Bronchial epithelial cell (primary cell): ENCODE measurements at regions not wholly inside any gene's neighbourhood (a gene's known extent, or its start where the extent isn't known, plus 50 kb on each side); places are given as distances from the start of the nearest gene placed in this dataset.

Experiments
- DNase-seq: peaks from one replicate; pipeline ENCODE4 v3.0.0-alpha.2; 2010; ENCODE audit warnings: low read depth
- FAIRE-seq: peaks from 2 replicates; lab custom pipeline; 2011; peaks lifted over from hg19 to GRCh38; lab: Jason Lieb, UNC
- H3K27me3 ChIP-seq: 2 replicates; pipeline ENCODE4 v1.5.1; 2011; ENCODE audit warnings: low read length; ENCODE audit not compliant: control insufficient read depth, insufficient read depth
- H3K36me3 ChIP-seq: 2 replicates; pipeline ENCODE4 v1.5.1; 2011; ENCODE audit warnings: low read length; ENCODE audit not compliant: control insufficient read depth, insufficient read depth
- H3K4me3 ChIP-seq: 2 replicates; pipeline ENCODE4 v1.5.1; 2011; ENCODE audit warnings: mild to moderate bottlenecking, low read depth, low read length, control low read depth
- CTCF ChIP-seq: IDR thresholded peaks from 2 replicates; pipeline ENCODE4 v1.5.1; 2011; ENCODE audit warnings: mild to moderate bottlenecking, moderate library complexity, low read length, control low read depth, inconsistent platforms; ENCODE audit not compliant: insufficient read depth, severe bottlenecking

- TF ChIP-seq CTCF = no peak
- Histone ChIP-seq H3K36me3 (no peaks in the 10 kb centered on the region), H3K4me3 (no peak overlapping the region), H3K27me3 (no peaks in the 10 kb centered on the region)
- peak; percentile 38 for DNase-seq
- no peak for FAIRE-seq
These were observed 301.8 kb upstream of the DUSP10 start for GRCh38 chr1:222043444-222044292.

- DNase-seq (no peak), FAIRE-seq (peak; percentile 72)
- no peak for TF ChIP-seq CTCF
- no peak overlapping the region for H3K4me3 ChIP-seq
- no peaks in the 10 kb centered on the region for H3K27me3 ChIP-seq
- no peaks in the 10 kb centered on the region for H3K36me3 ChIP-seq
These were observed 300.2 kb upstream of the DUSP10 start for GRCh38 chr1:222042120-222042519.

GRCh38 chr1:222040955-222041354 is 299.1 kb upstream of the DUSP10 start:
- Histone ChIP-seq H3K36me3 (no peaks in the 10 kb centered on the region), H3K27me3 (no peaks in the 10 kb centered on the region), H3K4me3 (no peak overlapping the region)
- DNase-seq (no peak), FAIRE-seq (no peak)
- TF ChIP-seq CTCF = no peak

- DNase-seq (no peak), FAIRE-seq (no peak)
- no peaks in the 10 kb centered on the region for H3K27me3 ChIP-seq
- H3K36me3 ChIP-seq = no peaks in the 10 kb centered on the region
- no peak for TF ChIP-seq CTCF
- no peak overlapping the region for H3K4me3 ChIP-seq
These were observed 298.4 kb upstream of the DUSP10 start for GRCh38 chr1:222040121-222040805.

GRCh38 chr1:222038971-222039370 is 297.1 kb upstream of the DUSP10 start:
- FAIRE-seq = no peak
- DNase-seq = no peak
- H3K36me3 ChIP-seq = no peaks in the 10 kb centered on the region
- H3K4me3 ChIP-seq = no peak overlapping the region
- no peaks in the 10 kb centered on the region for H3K27me3 ChIP-seq
- no peak for TF ChIP-seq CTCF
